HCT116 (cell line): ENCODE measurements at regions not wholly inside any gene's neighbourhood (a gene's known extent, or its start where the extent isn't known, plus 50 kb on each side); places are given as distances from the start of the nearest gene placed in this dataset.
"Not testable (repeated sequence)": the region's sequence is repeated elsewhere in the genome, so short reads cannot be mapped to it uniquely, and the experiment has no call there.

Source experiments
- EZH2phosphoT487 ChIP-seq: fragments of 200-600 bp; IDR thresholded peaks from 2 replicates; pipeline ENCODE4 v1.6.1; 2018; ENCODE audit warnings: antibody characterized with exemption, borderline replicate concordance
- FOSL1 ChIP-seq: IDR thresholded peaks from 2 replicates; pipeline ENCODE4 v1.6.1; 2012; ENCODE audit warnings: low read depth
- POLR2A ChIP-seq: IDR thresholded peaks from 2 replicates; pipeline ENCODE4 v1.7.0; 2011; ENCODE audit warnings: borderline replicate concordance; ENCODE audit not compliant: insufficient read depth, insufficient read length; ENCODE audit errors: extremely low read depth
- POLR2AphosphoS5 ChIP-seq: IDR thresholded peaks from 2 replicates; pipeline ENCODE4 v1.6.1; 2011; ENCODE audit warnings: mild to moderate bottlenecking, low read depth, low read length, moderate library complexity
- TF ChIP-seq, protein P1 (sequence below), 3 experiments: fragments of 200-600 bp in 1 of 3; sonication (generic) in 1 of 3; IDR thresholded peaks in 2 of 3; conservative IDR thresholded peaks in 1 of 3; 2 replicates each; pipeline ENCODE4 v1.5.1; 2012 to 2017; ENCODE audit warnings: low read depth in 2 of 3, low read length in 2 of 3, antibody characterized with exemption in 1 of 3, borderline replicate concordance in 1 of 3, control low read depth in 1 of 3, mild to moderate bottlenecking in 1 of 3, mixed read lengths in 1 of 3, mixed run types in 1 of 3, moderate library complexity in 1 of 3; ENCODE audit not compliant: insufficient read depth in 1 of 3
- TF ChIP-seq, protein P2 (sequence below): IDR thresholded peaks from 2 replicates; pipeline ENCODE4 v1.6.1; 2011; ENCODE audit warnings: mild to moderate bottlenecking, low read length, moderate library complexity; ENCODE audit not compliant: insufficient replicate concordance; ENCODE audit errors: extremely low read depth

DNA sequence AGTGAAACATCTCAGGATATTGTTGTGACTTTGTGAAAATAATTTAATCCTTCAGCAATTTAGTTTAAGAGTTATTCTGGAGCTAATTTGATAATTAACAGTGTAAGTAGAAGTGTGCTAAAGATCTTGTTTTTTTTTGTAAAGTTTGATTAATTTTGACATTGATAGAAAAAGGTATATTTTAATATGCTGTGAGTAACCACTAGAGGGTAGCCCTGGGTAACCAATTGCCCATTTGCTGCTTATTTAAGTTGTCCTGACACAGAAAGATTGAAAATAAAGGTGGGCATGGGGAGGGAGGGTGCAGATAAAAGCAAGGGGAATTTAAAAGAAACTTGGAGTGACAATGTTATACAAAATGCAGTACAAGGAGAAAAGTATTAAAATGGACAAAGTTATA is 1808.3 kb downstream of the KHDRBS2 start:
- TF ChIP-seq POLR2A, POLR2AphosphoS5, EZH2phosphoT487, FOSL1: not testable (repeated sequence)
- TF ChIP-seq, protein P1, sequence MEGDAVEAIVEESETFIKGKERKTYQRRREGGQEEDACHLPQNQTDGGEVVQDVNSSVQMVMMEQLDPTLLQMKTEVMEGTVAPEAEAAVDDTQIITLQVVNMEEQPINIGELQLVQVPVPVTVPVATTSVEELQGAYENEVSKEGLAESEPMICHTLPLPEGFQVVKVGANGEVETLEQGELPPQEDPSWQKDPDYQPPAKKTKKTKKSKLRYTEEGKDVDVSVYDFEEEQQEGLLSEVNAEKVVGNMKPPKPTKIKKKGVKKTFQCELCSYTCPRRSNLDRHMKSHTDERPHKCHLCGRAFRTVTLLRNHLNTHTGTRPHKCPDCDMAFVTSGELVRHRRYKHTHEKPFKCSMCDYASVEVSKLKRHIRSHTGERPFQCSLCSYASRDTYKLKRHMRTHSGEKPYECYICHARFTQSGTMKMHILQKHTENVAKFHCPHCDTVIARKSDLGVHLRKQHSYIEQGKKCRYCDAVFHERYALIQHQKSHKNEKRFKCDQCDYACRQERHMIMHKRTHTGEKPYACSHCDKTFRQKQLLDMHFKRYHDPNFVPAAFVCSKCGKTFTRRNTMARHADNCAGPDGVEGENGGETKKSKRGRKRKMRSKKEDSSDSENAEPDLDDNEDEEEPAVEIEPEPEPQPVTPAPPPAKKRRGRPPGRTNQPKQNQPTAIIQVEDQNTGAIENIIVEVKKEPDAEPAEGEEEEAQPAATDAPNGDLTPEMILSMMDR (IDR thresholded peaks at IDR 0.05 in 2 of 3, conservative IDR thresholded peaks at IDR 0.05 in 1 of 3; ENCODE audit: borderline replicate concordance in 1 of 3, insufficient read depth in 1 of 3, low read depth in 2 of 3, low read length in 2 of 3): not testable (repeated sequence)
- TF ChIP-seq, protein P2, sequence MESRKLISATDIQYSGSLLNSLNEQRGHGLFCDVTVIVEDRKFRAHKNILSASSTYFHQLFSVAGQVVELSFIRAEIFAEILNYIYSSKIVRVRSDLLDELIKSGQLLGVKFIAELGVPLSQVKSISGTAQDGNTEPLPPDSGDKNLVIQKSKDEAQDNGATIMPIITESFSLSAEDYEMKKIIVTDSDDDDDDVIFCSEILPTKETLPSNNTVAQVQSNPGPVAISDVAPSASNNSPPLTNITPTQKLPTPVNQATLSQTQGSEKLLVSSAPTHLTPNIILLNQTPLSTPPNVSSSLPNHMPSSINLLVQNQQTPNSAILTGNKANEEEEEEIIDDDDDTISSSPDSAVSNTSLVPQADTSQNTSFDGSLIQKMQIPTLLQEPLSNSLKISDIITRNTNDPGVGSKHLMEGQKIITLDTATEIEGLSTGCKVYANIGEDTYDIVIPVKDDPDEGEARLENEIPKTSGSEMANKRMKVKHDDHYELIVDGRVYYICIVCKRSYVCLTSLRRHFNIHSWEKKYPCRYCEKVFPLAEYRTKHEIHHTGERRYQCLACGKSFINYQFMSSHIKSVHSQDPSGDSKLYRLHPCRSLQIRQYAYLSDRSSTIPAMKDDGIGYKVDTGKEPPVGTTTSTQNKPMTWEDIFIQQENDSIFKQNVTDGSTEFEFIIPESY: not testable (repeated sequence)
